ENCODE measurements at regions not wholly inside any gene's neighbourhood (a gene's known extent, or its start where the extent isn't known, plus 50 kb on each side); places are given as distances from the start of the nearest gene placed in this dataset.

GRCh38 chr6:21523652-21524051 is 69.9 kb upstream of the SOX4 start:
- DNase-seq, result peak in 1 of 3 experiments; percentile 75

GRCh38 chr6:21524201-21524600 is 69.3 kb upstream of the SOX4 start:
- DNase-seq, result peak; percentile 55 to 89 (median 63)

GRCh38 chr6:21526974-21527373 is 66.6 kb upstream of the SOX4 start:
- DNase-seq, result no peak

- no peak for DNase-seq
Measured at GRCh38 chr6:21527731-21528130, 65.8 kb upstream of the SOX4 start.

GRCh38 chr6:21529431-21529830 is 64.1 kb upstream of the SOX4 start:
- DNase-seq, result no peak

GRCh38 chr6:21531393-21531792 is 62.2 kb upstream of the SOX4 start:
- DNase-seq, result peak in 1 of 3 experiments; percentile 59

- DNase-seq, result no peak
Measured at GRCh38 chr6:21533678-21534077, 59.9 kb upstream of the SOX4 start.

- DNase-seq, result no peak
Measured at GRCh38 chr6:21536280-21536766, 57.2 kb upstream of the SOX4 start.

- peak in 1 of 3 experiments; percentile 68 for DNase-seq
Measured at GRCh38 chr6:21537637-21538036, 55.9 kb upstream of the SOX4 start.

GRCh38 chr6:21538186-21538798 is 55.3 kb upstream of the SOX4 start:
- no peak for DNase-seq

GRCh38 chr6:21539621-21540100 is 53.9 kb upstream of the SOX4 start:
- DNase-seq, result no peak

Data from NCI-H1417 (cell line).